ENCODE measurements at regions not wholly inside any gene's neighbourhood (a gene's known extent, or its start where the extent isn't known, plus 50 kb on each side); places are given as distances from the start of the nearest gene placed in this dataset.

- DNase-seq (ENCODE audit: low spot score in 2 of 2): no peak
- no peaks in the 10 kb centered on the region for H3K36me3 ChIP-seq
- peaks cover 0 to 5% of the 10 kb centered on the region in 2 donors for H3K9me3 ChIP-seq
- intact Hi-C loops (cut with DNase I): no loop called here
- H3K27me3 ChIP-seq: no peaks in the 10 kb centered on the region
- no peak overlapping the region for H3K4me3 ChIP-seq
- no peak overlapping the region for H3K27ac ChIP-seq
- H3K4me1 ChIP-seq: no peaks in the 10 kb centered on the region
- TF ChIP-seq CTCF (IDR thresholded peaks at IDR 0.05): no peak
Measured at GRCh38 chr6:81638366-81638765, 114.1 kb downstream of the TENT5A start.

DNA sequence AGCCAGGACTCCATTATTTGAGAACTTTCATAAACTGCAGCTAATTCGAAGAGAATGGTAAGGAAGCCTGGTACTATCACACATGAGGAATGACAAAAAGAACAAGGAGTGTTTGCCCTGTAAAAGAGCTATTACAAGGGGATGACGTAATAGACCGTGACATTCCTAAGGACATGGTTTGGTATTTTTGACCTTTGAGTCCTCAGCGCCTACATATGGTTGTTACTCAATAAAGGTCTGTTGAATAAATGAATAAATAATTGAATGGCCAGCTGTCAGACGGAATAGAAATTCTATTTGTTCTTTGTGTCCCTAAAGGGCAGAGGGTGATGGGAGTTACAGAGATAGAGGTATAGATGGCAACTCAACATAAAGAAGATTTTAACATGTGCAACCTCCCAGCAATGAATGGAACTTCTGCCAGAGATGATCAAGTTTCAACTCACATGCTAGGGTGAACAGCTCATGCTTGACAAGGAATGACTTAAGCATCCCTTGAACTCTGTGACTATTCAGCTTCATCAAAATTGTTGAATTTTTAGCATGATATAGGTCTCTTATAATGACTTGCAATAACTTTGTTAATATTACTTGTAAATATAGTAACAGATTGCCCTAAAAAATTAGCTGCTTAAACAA, 115.4 kb downstream of the TENT5A start:
- TF ChIP-seq CTCF (IDR thresholded peaks at IDR 0.05): no peak
- no peak overlapping the region for H3K4me3 ChIP-seq
- intact Hi-C loops (cut with DNase I): no loop called here
- H3K27ac ChIP-seq: no peak overlapping the region
- H3K27me3 ChIP-seq: no peaks in the 10 kb centered on the region
- no peaks in the 10 kb centered on the region for H3K36me3 ChIP-seq
- no peaks in the 10 kb centered on the region for H3K9me3 ChIP-seq
- no peaks in the 10 kb centered on the region for H3K4me1 ChIP-seq
- DNase-seq (ENCODE audit: low spot score in 2 of 2): no peak

- DNase-seq (ENCODE audit: low spot score in 2 of 2): no peak
- TF ChIP-seq CTCF (IDR thresholded peaks at IDR 0.05): no peak
- Histone ChIP-seq H3K4me1 (no peaks in the 10 kb centered on the region), H3K27ac (no peak overlapping the region), H3K9me3 (peaks cover 7 to 23% of the 10 kb centered on the region in 2 donors), H3K4me3 (no peak overlapping the region), H3K36me3 (no peaks in the 10 kb centered on the region), H3K27me3 (no peaks in the 10 kb centered on the region)
- intact Hi-C loops (cut with DNase I): no loop called here
Measured at GRCh38 chr6:81634155-81634880, 118.2 kb downstream of the TENT5A start.

- DNase-seq (ENCODE audit: low spot score in 2 of 2): no peak
- Histone ChIP-seq H3K36me3 (no peaks in the 10 kb centered on the region), H3K27ac (no peak overlapping the region), H3K9me3 (peaks cover 7 to 32% of the 10 kb centered on the region in 2 donors), H3K27me3 (no peaks in the 10 kb centered on the region), H3K4me1 (no peaks in the 10 kb centered on the region), H3K4me3 (no peak overlapping the region)
- intact Hi-C loops (cut with DNase I): no loop called here
- no peak for TF ChIP-seq CTCF (IDR thresholded peaks at IDR 0.05)
Measured at GRCh38 chr6:81633391-81633790, 119.1 kb downstream of the TENT5A start.

DNA sequence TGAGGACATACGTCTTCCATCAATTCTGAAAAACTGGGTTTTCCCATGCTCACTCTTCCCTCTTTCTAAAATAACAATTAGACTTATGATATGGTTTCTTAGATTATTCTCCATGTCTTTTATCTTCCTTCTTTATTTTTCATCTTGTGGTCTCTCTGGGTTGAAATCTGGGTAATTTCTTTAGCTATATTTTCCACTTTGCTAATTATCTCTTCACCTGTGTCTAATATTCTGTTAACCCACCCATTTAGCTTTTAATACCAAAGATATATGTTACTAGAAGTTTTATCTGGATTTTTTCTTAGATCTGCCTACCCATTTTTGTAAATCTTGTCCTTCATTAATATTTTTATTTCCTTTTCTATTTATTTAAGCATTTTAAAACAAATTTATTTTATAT, 121.8 kb downstream of the TENT5A start:
- no peaks in the 10 kb centered on the region for H3K4me1 ChIP-seq
- H3K27me3 ChIP-seq: no peaks in the 10 kb centered on the region
- no peak overlapping the region for H3K4me3 ChIP-seq
- H3K36me3 ChIP-seq: no peaks in the 10 kb centered on the region
- H3K27ac ChIP-seq: no peak overlapping the region
- H3K9me3 ChIP-seq: peaks cover 7 to 34% of the 10 kb centered on the region in 2 donors
- no peak for TF ChIP-seq CTCF (IDR thresholded peaks at IDR 0.05)
- intact Hi-C loops (cut with DNase I): no loop called here
- no peak for DNase-seq (ENCODE audit: low spot score in 2 of 2)
